K562 (cell line): ENCODE measurements at regions not wholly inside any gene's neighbourhood (a gene's known extent, or its start where the extent isn't known, plus 50 kb on each side); places are given as distances from the start of the nearest gene placed in this dataset.

Source experiments
- HDAC2 ChIP-seq: fragments of 450-650 bp; IDR thresholded peaks from 2 replicates; pipeline ENCODE4 v1.6.1; 2016; ENCODE audit warnings: mild to moderate bottlenecking
- USF2 ChIP-seq: sonication (generic); formaldehyde crosslinking; IDR thresholded peaks from 2 replicates; pipeline ENCODE4 v1.5.0; 2020; ENCODE audit warnings: missing genetic modification reagents
- ZBTB40 ChIP-seq, 2 experiments: fragments of 450-650 bp in 1 of 2; sonication (generic) in 1 of 2; formaldehyde crosslinking in 1 of 2; IDR thresholded peaks; 2 replicates each; pipeline versions ENCODE4 v1.7.1 to v1.9.0; 2016 to 2022; ENCODE audit warnings: inconsistent platforms in 1 of 2, mild to moderate bottlenecking in 1 of 2, missing genetic modification reagents in 1 of 2

- TF ChIP-seq ZBTB40 (IDR thresholded peaks at IDR 0.05) = no peak
- no peak for TF ChIP-seq ZBTB40 (CRISPR knock-in tag; IDR thresholded peaks at IDR 0.05)
- no peak for TF ChIP-seq HDAC2
- TF ChIP-seq USF2 (CRISPR knock-in tag) = no peak
- TF ChIP-seq, all 486 proteins: peak for 5
Observed at GRCh38 chr7:93632371-93632770, 57.8 kb upstream of the CALCR start (continued).
